Neural progenitor cell (in vitro differentiated cells): ENCODE measurements at regions not wholly inside any gene's neighbourhood (a gene's known extent, or its start where the extent isn't known, plus 50 kb on each side); places are given as distances from the start of the nearest gene placed in this dataset.

Experiments used
- DNase-seq: peaks from one replicate; pipeline ENCODE4 v3.0.0-alpha.2; 2016; ENCODE audit warnings: low spot score
- H2AFZ ChIP-seq: fragments of 200-600 bp; sonication (generic); replicated peaks from 2 replicates; pipeline ENCODE4 v1.6.1; 2016; ENCODE audit warnings: antibody characterized with exemption
- H3F3A ChIP-seq: fragments of 200-600 bp; sonication (generic); 2 replicates; pipeline ENCODE4 v1.6.1; 2016; ENCODE audit warnings: antibody characterized with exemption, low read depth
- H3K27ac ChIP-seq: fragments of 200-600 bp; sonication (generic); 2 replicates; pipeline ENCODE4 v1.5.1; 2016; ENCODE audit warnings: mild to moderate bottlenecking
- H3K27me3 ChIP-seq: fragments of 200-600 bp; sonication (generic); 2 replicates; pipeline ENCODE4 v1.6.1; 2016; ENCODE audit warnings: mild to moderate bottlenecking, moderate library complexity
- H3K36me3 ChIP-seq: fragments of 200-600 bp; sonication (generic); 2 replicates; pipeline ENCODE4 v1.5.1; 2016
- H3K4me1 ChIP-seq: fragments of 200-600 bp; sonication (generic); 2 replicates; pipeline ENCODE4 v1.6.1; 2016; ENCODE audit warnings: mixed run types
- H3K4me2 ChIP-seq: fragments of 200-600 bp; sonication (generic); 2 replicates; pipeline ENCODE4 v1.6.1; 2016
- H3K4me3 ChIP-seq: fragments of 200-600 bp; sonication (generic); 2 replicates; pipeline ENCODE4 v1.5.1; 2016
- H3K79me2 ChIP-seq: fragments of 200-600 bp; sonication (generic); 2 replicates; pipeline ENCODE4 v1.6.1; 2016; ENCODE audit warnings: low read depth
- H3K9ac ChIP-seq: fragments of 200-600 bp; sonication (generic); 2 replicates; pipeline ENCODE4 v1.6.1; 2016
- H3K9me3 ChIP-seq: fragments of 200-600 bp; sonication (generic); 2 replicates; pipeline ENCODE4 v1.5.1; 2016; ENCODE audit warnings: low read depth
- H4K20me1 ChIP-seq: fragments of 200-600 bp; sonication (generic); 2 replicates; pipeline ENCODE4 v1.6.1; 2016; ENCODE audit warnings: low read depth
- H3K27ac Mint-ChIP-seq: 3 replicates; pipeline ENCODE4 v1.8.0; 2021; ENCODE audit warnings: mixed read lengths
- H3K27me3 Mint-ChIP-seq: 2 replicates; pipeline ENCODE4 v1.8.0; 2022; ENCODE audit warnings: low read depth, mild to moderate bottlenecking, inconsistent platforms, moderate library complexity, mixed read lengths; ENCODE audit not compliant: insufficient read depth
- H3K36me3 Mint-ChIP-seq: 3 replicates; pipeline ENCODE4 v1.8.0; 2021; ENCODE audit warnings: mixed read lengths
- H3K4me1 Mint-ChIP-seq: 3 replicates; pipeline ENCODE4 v1.8.0; 2021; ENCODE audit warnings: mixed read lengths
- H3K4me3 Mint-ChIP-seq: 3 replicates; pipeline ENCODE4 v1.8.0; 2021; ENCODE audit warnings: mild to moderate bottlenecking, moderate library complexity, mixed read lengths
- H3K9me3 Mint-ChIP-seq: 3 replicates; pipeline ENCODE4 v1.8.0; 2020; ENCODE audit warnings: mixed read lengths
- EZH2 ChIP-seq: fragments of 200-600 bp; sonication (generic); IDR thresholded peaks from 2 replicates; pipeline ENCODE4 v1.6.1; 2017; ENCODE audit warnings: antibody characterized with exemption, mild to moderate bottlenecking, moderate library complexity
- EZH2phosphoT487 ChIP-seq: fragments of 200-600 bp; sonication (generic); IDR thresholded peaks from 2 replicates; pipeline ENCODE4 v1.6.1; 2017; ENCODE audit warnings: antibody characterized with exemption
- TF ChIP-seq, protein P1 (sequence below): fragments of 200-600 bp; sonication (generic); IDR thresholded peaks from 2 replicates; pipeline ENCODE4 v1.5.1; 2017; ENCODE audit warnings: antibody characterized with exemption, mild to moderate bottlenecking

GRCh38 chrX:39418254-39418704, 617.0 kb downstream of the MID1IP1 start:
- DNase-seq: no peak
- Mint-ChIP-seq H3K9me3 (peaks cover 9% of the 10 kb centered on the region), H3K27me3 (peaks cover 4% of the 10 kb centered on the region), H3K4me1 (peaks cover 19% of the 10 kb centered on the region), H3K36me3 (no peaks in the 10 kb centered on the region), H3K4me3 (no peak overlapping the region), H3K27ac (no peak overlapping the region)
- Histone ChIP-seq H3K79me2 (no peaks in the 10 kb centered on the region), H3K36me3 (no peaks in the 10 kb centered on the region), H4K20me1 (no peaks in the 10 kb centered on the region), H2AFZ (no peak overlapping the region), H3K4me1 (no peaks in the 10 kb centered on the region), H3F3A (no peaks in the 10 kb centered on the region), H3K9ac (no peak overlapping the region), H3K4me3 (no peak overlapping the region), H3K27me3 (no peaks in the 10 kb centered on the region), H3K9me3 (no peaks in the 10 kb centered on the region), H3K27ac (no peak overlapping the region), H3K4me2 (no peak overlapping the region)
- TF ChIP-seq EZH2phosphoT487 (no peak), EZH2 (no peak)
- TF ChIP-seq, protein P1, sequence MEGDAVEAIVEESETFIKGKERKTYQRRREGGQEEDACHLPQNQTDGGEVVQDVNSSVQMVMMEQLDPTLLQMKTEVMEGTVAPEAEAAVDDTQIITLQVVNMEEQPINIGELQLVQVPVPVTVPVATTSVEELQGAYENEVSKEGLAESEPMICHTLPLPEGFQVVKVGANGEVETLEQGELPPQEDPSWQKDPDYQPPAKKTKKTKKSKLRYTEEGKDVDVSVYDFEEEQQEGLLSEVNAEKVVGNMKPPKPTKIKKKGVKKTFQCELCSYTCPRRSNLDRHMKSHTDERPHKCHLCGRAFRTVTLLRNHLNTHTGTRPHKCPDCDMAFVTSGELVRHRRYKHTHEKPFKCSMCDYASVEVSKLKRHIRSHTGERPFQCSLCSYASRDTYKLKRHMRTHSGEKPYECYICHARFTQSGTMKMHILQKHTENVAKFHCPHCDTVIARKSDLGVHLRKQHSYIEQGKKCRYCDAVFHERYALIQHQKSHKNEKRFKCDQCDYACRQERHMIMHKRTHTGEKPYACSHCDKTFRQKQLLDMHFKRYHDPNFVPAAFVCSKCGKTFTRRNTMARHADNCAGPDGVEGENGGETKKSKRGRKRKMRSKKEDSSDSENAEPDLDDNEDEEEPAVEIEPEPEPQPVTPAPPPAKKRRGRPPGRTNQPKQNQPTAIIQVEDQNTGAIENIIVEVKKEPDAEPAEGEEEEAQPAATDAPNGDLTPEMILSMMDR: no peak

GRCh38 chrX:39418731-39419638, 617.7 kb downstream of the MID1IP1 start:
- H3K4me1 Mint-ChIP-seq: peaks cover 19% of the 10 kb centered on the region
- Histone ChIP-seq H3K27ac (no peak overlapping the region), H3K27me3 (no peaks in the 10 kb centered on the region), H3K4me2 (no peak overlapping the region), H3K4me3 (no peak overlapping the region), H2AFZ (no peak overlapping the region), H3K9me3 (no peaks in the 10 kb centered on the region), H3K36me3 (no peaks in the 10 kb centered on the region), H3F3A (no peaks in the 10 kb centered on the region), H3K9ac (no peak overlapping the region), H3K79me2 (no peaks in the 10 kb centered on the region), H4K20me1 (no peaks in the 10 kb centered on the region), H3K4me1 (no peaks in the 10 kb centered on the region)
- TF ChIP-seq, protein P1: no peak
- TF ChIP-seq EZH2: no peak
- TF ChIP-seq EZH2phosphoT487: no peak
- H3K36me3 Mint-ChIP-seq: no peaks in the 10 kb centered on the region
- peaks cover 4% of the 10 kb centered on the region for H3K27me3 Mint-ChIP-seq
- H3K27ac Mint-ChIP-seq: no peak overlapping the region
- no peak overlapping the region for H3K4me3 Mint-ChIP-seq
- H3K9me3 Mint-ChIP-seq: peaks cover 11% of the 10 kb centered on the region
- no peak for DNase-seq

GRCh38 chrX:39421006-39421405, 619.7 kb downstream of the MID1IP1 start:
- Histone ChIP-seq H2AFZ (no peak overlapping the region), H3K36me3 (no peaks in the 10 kb centered on the region), H3F3A (no peaks in the 10 kb centered on the region), H3K9me3 (no peaks in the 10 kb centered on the region), H3K27me3 (no peaks in the 10 kb centered on the region), H3K4me2 (no peak overlapping the region), H3K27ac (no peak overlapping the region), H3K4me3 (no peak overlapping the region), H3K9ac (no peak overlapping the region), H4K20me1 (no peaks in the 10 kb centered on the region), H3K79me2 (no peaks in the 10 kb centered on the region), H3K4me1 (no peaks in the 10 kb centered on the region)
- Mint-ChIP-seq H3K27ac (no peak overlapping the region), H3K4me1 (peaks cover 19% of the 10 kb centered on the region), H3K9me3 (peaks cover 11% of the 10 kb centered on the region), H3K27me3 (peaks cover 4% of the 10 kb centered on the region), H3K4me3 (no peak overlapping the region), H3K36me3 (no peaks in the 10 kb centered on the region)
- DNase-seq: no peak
- TF ChIP-seq, protein P1: no peak
- TF ChIP-seq EZH2 (no peak), EZH2phosphoT487 (no peak)
